CD4-positive, alpha-beta T cell treated with Interleukin-4 for 1 hour (primary cell): ENCODE measurements at regions not wholly inside any gene's neighbourhood (a gene's known extent, or its start where the extent isn't known, plus 50 kb on each side); places are given as distances from the start of the nearest gene placed in this dataset.
"Not testable (repeated sequence)": the region's sequence is repeated elsewhere in the genome, so short reads cannot be mapped to it uniquely, and the experiment has no call there.

Experiments
- DNase-seq, 2 donors: peaks; one replicate each; pipeline ENCODE4 v3.0.0-alpha.2; 2020 to 2022

DNA sequence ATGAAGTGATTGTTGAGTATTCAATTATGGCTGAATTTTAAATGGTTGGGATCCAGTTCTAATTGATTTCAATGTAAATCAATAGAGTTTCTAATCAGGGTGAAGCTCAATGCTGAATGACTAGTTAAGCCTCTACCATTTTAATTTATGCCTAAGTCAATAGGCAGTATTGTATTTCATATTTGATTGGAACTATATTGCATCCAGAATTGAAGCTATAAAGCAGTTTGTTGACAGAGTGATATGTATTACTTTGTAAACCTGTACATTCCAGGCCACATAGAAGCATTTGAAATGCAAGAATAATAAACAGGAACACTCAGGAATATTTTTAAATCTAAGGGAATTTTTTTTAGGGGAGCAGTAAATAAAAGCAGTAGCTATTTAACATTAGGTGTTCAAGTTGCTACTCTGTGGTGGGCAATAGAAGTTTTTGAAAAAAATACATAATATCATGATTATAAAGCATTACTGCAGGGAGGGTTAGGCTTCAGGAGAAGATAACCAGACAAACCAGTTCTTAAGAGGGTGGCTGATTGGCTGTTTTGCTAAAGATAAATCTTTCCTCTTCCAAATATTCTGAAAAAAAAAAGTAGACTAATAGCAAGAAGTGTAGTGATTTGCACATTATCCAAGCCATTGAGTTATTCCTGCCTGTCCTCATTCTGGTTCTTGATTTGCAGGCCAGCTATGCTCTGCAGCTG lies 492.0 kb upstream of the MEF2C start:
- DNase-seq: no peak

GRCh38 chr5:89374144-89374784 lies 491.3 kb upstream of the MEF2C start:
- no peak for DNase-seq

- DNase-seq: no peak
Observed at GRCh38 chr5:89372176-89372575, 489.2 kb upstream of the MEF2C start.

- no peak for DNase-seq
Observed at GRCh38 chr5:89371646-89372045, 488.7 kb upstream of the MEF2C start.

DNA sequence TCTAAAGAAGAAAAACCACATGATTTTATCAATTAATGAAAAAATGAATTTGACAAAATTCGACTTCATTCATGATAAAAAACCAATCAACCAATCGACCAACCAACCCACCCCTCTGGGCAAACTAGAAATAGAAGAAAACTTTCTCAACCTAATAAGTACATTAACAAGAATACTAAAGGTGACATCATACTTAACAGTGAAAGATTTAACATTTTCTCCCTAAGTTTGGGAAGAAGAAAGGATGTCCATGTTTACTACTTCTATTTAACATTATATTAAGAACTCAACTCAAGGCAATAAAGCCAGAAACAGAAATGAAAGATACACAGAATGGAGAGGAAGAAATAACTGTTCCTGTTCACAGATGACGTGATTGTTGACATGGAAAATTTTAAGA lies 476.1 kb upstream of the MEF2C start:
- no peak for DNase-seq

DNA sequence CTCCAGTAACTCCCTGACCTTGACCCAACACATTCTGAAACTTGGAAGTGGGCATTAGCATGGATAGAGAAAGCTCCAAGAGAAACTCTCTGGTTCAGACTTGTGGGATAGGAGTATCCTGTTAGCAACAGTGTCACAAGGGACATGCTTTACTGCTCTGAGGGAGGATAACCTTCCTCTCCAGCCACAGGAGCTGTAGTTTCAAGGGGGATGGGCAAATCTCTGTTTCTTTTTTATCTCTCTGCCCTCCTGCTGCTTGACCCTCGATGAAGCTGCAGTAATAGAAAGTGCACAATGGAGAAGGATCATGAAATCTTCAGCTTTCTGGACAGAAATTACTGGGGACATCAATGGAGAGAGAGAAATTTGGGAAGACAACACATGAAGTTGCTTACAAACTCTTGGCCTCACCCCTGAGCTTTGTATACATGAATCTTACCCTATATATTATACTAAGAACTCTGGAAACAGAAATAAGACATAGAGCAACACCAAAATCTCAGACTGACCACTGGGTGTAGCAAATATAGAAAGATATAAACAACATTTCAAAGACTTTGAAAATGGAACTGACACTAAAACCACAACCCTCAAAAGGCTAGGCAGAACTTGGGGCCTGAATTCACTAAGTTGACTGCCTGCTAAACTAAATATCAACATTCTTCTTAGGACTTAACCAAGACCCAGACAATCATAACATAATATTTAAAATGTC lies 471.0 kb upstream of the MEF2C start:
- no peak for DNase-seq

- no peak for DNase-seq
Observed at GRCh38 chr5:89351975-89352374, 469.0 kb upstream of the MEF2C start.

- DNase-seq: no peak
Observed at GRCh38 chr5:89351222-89351621, 468.2 kb upstream of the MEF2C start.

DNA sequence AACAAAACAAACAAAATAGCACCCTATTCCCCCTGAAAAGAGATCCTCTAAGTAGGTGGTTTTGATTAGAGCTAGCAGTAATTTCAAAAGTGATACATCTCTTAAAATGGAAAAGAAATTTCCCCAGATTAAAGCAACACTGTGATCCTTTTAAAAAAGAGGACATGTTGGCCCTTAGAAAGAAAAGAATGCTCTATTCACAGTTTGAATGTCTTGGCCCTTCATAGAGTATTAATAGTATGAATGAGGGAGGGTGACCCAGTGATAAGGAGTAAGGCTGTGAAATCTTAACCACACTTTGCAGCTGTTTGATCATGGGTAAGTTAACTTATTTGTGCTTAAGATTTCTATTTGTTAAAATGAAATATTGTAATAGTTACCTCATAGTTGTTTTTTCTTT lies 467.7 kb upstream of the MEF2C start:
- no peak for DNase-seq

- no peak for DNase-seq
Observed at GRCh38 chr5:89349246-89349980, 466.4 kb upstream of the MEF2C start.

- no peak for DNase-seq
Observed at GRCh38 chr5:89346573-89346972, 463.6 kb upstream of the MEF2C start.

- DNase-seq: peak in 1 of 2 donors; percentile 50
Observed at GRCh38 chr5:89343666-89344065, 460.7 kb upstream of the MEF2C start.

GRCh38 chr5:89342106-89342876 lies 459.3 kb upstream of the MEF2C start:
- no peak for DNase-seq

DNA sequence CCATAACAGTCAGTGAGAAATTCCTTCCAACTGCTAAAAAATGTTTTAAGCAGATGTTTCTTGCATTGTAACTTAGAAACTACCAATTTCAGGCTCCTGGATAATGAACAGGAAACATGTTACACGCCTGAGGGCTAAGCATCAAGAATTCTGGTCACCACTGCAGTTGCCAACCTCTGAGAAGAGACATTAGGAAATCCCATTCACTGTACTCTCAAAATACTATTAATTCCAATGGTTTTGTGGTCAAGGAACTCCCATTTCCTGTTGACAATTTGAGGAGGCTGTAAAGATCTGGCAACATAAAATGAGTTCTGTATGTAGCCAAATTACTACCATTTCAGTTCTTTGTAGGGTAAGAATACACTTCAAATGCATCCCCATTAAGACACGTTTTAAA lies 456.0 kb upstream of the MEF2C start:
- DNase-seq: no peak

DNA sequence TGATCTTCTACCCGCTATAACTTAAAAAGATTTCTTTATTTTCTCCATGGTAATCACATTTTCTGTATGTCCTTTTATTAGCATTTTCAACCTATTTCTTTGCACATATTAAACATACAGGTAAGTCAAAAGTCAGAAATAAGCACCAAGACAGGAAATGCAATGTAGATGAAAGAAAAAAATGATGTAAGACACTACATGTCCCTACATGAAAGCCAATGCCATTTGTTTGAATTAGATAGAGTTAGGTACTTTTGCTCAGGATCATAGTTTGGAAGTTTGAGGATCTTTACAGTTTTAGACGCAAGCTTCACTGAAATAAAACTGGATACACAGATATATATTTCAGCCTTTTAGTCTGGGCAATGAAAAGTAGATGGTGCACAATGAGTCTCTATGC lies 453.1 kb upstream of the MEF2C start:
- no peak for DNase-seq

DNA sequence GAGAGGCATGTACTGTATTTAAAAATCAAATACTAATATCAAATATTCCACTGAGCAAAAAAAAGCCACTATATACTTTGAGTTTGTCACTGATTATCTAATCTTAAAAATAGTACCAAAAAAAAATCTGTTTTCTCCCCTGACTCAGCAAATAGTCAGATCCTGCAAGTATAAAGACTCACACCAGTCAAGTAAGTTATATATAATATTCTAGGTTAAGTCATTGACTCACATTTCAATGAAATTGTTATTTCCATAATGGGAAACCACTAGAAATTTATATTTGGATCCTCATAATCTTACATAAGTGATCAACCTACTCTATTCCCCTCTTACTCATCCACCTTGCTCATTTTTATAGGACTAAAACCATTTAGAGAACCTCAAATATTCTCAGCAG lies 447.2 kb upstream of the MEF2C start:
- no peak for DNase-seq

GRCh38 chr5:89327608-89328007 lies 444.6 kb upstream of the MEF2C start:
- DNase-seq: no peak

DNA sequence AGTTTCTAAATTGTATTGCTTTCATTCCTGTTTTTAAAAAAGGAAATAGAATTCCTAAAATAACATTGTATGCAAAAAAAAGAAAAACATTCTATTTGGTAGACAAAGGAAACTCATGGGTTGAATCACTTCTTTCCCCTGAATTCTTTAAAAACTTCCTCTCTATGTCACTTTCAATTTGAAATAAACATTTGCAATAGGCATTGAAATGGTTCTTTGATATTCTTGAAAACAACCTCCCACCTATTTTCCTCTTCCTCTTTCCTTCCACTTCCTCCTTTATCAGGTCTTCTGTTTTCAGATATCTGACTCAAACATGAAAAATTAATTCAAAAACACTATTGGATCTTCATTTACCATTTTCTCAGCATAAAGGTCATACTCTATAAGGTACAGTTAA lies 442.0 kb upstream of the MEF2C start:
- no peak for DNase-seq

DNA sequence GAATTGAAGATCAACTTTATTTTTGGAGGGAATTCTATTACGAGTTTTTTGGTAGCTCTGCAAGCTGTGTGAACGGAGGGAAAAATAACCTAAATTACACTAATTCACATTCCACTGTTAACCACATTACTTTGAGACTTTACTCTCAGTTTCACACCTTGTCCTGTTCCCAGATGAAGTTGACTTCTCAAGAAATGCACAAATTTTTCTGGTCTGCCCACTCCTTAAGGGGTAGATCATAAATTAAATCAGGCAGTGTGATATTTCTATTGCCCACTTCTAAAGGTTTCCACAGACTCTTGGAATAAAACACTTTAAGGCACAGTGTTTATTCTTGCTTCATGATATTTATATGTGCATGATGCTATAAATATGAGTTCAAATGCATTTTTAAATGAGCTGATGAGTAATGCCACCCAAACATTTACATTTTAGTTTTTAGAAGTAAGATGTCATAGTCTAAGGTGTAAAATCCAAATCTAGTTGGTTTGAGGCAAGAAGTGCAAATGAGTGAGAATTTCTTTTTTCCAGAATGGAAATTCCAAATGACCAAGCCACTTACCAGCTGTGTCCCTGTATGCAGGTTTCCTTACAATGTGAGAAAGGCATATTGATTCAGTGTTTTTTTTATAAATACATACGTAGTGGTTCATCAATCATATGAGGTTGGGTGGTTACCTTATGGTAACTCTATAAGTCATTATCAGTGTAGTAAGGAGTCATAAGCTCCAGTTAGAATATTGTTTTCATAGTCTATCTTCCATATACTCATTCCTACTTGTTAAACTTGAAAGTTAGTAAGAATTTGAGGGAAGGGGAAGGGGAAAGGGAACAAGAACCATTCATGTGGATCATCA lies 437.7 kb upstream of the MEF2C start:
- no peak for DNase-seq

GRCh38 chr5:89317838-89318237 lies 434.9 kb upstream of the MEF2C start:
- not testable (repeated sequence) for DNase-seq

GRCh38 chr5:89315286-89316100 lies 432.5 kb upstream of the MEF2C start:
- DNase-seq: no peak
